OCI-M2 (cell line): ENCODE measurements at regions not wholly inside any gene's neighbourhood (a gene's known extent, or its start where the extent isn't known, plus 50 kb on each side); places are given as distances from the start of the nearest gene placed in this dataset.
"Not testable (repeated sequence)": the region's sequence is repeated elsewhere in the genome, so short reads cannot be mapped to it uniquely, and the experiment has no call there.

ENCODE experiments used
- DNase-seq: peaks from one replicate; lab custom pipeline; 2025; ENCODE audit not compliant: unreplicated experiment; lab: John Stamatoyannopoulos, UW

GRCh38 chr5:23103566-23103965, 250.4 kb upstream of the CDH12 start:
- DNase-seq: no peak

GRCh38 chr5:23095418-23095817, 242.3 kb upstream of the CDH12 start:
- not testable (repeated sequence) for DNase-seq

- DNase-seq: no peak
These were observed 236.1 kb upstream of the CDH12 start for GRCh38 chr5:23089286-23089685.

DNA sequence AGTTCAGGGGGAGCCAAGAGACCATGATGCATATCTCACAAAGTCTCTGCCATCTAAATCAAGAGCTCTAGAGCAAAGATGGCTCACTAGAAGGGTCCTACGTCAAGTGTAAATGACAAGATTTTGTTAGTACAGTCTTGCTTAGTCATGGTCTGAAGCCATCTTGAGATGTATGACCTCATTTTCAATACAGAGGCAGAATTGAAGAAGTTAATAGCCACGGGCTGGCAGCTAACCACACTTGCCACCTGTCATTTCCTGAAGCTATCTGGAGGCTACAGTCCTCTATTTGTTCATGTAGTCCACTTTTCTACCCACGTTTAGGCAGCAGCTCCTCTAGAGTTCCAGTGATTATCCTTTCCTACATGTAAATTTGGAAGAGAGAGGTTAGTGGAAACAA, 231.7 kb upstream of the CDH12 start:
- DNase-seq: no peak

- no peak for DNase-seq
These were observed 219.0 kb upstream of the CDH12 start for GRCh38 chr5:23072179-23072578.

DNA sequence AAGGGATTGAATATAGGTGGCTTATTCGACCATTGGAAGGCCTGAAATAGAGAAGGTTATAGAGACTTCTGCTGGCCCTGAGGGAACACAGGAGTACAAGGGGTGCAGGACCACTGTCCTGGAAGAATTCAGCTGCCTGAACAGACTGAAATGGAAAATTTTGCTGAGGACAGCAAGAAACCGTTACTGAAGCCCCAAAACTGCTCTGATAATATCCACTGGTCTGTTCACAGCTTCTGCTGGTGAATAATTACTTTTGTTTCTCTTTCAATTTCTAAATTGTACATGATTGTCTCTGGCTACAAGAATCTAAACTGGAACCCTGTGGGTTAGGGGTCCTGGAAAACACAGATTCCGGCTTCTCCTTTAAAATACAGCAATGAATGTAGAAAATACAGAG, 218.5 kb upstream of the CDH12 start:
- no peak for DNase-seq

DNA sequence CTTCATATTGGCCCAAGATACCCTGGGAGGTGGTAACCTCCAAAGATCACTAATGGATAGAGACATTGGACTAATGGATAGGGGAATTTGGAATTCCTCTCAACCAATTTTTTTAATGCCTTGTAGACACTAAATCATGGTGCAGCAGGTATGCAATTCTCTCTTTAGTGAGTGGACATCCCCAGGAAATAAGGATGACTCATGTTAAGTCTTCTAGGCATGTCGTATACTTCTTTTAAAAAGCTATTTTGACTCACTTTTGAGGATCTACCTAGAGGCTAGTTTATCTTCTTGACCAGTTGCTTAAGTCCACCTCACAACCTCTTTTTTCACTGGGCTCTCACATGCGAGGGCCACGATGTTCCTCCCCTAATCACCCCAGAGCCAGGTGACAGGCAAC, 211.6 kb upstream of the CDH12 start:
- no peak for DNase-seq

GRCh38 chr5:23053846-23054245, 200.7 kb upstream of the CDH12 start:
- DNase-seq: no peak

DNA sequence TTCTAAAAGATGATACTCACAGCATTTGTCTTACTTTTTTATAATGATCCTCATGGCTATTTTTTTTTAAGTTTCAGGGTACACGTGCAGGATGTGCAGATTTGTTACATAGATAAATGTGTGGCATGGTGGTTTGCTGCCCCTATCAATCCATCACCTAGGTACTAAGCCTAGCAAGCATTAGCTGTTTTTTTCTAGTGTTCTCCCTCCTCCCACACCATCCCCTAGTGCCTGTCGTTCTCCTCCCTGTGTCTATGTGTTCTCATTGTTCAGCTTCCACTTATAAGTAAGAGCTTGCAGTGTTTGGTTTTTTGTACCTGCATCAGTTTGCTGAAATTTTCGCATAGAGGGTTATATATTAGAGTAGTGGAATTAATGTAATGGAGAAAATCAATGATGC, 189.1 kb upstream of the CDH12 start:
- DNase-seq: no peak

DNA sequence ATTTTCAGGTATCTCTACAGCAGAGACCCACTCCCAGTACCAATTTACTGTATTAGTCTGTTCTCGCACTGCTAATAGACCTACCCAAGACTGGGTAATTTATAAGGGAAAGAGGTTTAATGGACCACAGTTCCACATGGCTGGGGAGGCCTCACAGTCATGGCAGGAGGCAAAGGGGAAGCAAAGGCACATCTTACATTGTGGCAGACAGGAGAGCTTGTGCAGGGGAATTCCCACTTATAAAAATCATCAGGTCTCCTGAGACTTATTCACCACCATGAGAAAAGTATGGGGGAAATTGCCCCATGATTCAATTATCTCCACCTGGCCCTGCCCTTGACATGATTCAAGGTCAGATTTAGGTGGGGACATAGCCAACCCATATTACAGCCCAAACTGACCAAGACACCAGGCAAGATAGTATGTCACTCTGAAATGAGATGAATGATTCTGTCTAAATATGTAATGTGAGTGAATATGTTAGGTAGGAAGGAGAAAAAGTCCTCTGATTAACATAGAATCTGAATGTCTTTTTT, 182.5 kb upstream of the CDH12 start:
- no peak for DNase-seq

GRCh38 chr5:23033864-23034263, 180.7 kb upstream of the CDH12 start:
- no peak for DNase-seq

- DNase-seq: no peak
These were observed 176.1 kb upstream of the CDH12 start for GRCh38 chr5:23029290-23029689.

- no peak for DNase-seq
These were observed 175.4 kb upstream of the CDH12 start for GRCh38 chr5:23028445-23029021.

DNA sequence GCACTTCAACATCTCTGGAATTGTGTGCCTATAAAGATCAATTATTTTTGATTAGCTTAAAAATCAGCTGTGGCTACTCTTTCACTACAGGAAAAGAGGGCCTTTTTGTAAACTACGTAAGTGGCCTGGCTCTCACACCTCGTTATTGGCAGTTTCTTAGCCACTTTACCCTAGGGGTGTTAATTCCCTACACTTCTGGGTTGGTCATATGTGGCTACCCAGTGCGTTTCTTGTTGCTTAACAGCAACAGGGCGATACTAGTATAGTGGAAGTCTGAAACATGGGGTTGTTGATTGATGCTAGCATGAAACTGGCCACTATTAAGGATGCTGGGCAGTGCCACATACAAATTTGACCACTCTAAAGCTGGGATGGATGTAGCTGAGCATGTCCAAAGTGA, 174.7 kb upstream of the CDH12 start:
- DNase-seq: no peak

DNA sequence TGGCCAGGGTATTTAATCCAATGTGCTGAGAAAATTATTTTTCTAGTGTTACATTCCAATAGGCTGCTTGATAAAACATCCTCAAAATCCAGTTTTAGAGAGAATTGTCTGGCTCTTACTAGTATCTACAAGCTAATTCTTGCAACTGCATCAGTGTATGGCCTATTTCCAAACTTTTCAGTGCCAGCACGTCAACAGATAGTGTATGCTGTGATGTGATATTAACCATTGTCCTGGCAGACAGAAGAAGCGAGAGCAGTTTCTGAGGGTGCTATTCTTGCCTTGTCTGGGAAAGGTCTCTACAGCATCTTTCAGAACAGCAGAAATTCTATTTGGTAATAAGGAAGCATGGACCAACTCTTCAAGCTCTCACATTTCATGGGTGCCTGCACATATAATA, 174.2 kb upstream of the CDH12 start:
- DNase-seq: no peak

- DNase-seq: no peak
These were observed 173.4 kb upstream of the CDH12 start for GRCh38 chr5:23026252-23027170.

DNA sequence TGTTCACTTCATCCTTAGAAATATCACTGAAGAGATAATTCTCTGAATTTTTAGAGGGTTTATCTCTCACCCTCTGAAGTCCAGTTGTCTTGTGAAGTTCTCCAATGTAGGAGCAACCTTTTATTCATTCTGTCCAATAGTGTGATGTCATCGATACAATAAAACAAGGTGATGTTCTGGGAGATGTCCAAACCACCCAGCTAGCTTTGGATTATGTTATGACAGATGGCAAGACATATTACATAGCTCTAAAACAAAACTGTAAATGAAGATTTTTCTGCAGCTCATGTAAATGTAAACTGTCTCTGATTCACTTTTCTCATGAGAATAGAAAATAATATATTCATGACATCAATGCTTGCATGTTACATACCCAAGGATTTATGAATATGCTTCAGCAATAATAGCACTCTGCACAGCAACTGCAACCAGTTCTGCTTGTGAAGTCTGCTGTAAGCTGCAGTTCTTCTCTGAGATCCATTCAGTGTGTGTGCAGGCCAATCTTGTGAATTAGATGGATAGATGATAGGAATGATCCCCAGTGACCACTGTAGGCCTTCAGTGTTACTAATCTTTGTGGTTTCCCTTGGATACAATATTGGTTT, 172.6 kb upstream of the CDH12 start:
- DNase-seq: no peak

- DNase-seq: no peak
These were observed 171.3 kb upstream of the CDH12 start for GRCh38 chr5:23024470-23024869.

DNA sequence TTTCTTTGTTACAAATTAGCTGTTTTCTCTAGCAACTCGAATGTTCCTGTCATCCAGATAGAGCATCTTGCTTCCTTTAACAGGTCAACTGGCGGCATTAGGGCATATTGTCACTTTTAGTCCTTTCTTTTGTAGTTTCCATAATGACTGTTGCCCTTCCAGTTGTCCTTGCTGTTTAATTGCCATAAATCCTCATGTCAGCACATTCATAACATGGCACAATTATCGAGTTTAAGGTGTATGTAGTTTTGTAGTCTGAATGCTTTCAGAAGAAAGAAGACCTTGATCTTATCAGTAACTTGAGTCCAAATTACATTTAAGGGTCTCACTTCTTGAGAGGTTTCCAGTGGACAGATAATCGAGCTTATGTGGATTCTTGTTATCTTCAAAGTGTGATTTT, 161.7 kb upstream of the CDH12 start:
- DNase-seq: no peak

DNA sequence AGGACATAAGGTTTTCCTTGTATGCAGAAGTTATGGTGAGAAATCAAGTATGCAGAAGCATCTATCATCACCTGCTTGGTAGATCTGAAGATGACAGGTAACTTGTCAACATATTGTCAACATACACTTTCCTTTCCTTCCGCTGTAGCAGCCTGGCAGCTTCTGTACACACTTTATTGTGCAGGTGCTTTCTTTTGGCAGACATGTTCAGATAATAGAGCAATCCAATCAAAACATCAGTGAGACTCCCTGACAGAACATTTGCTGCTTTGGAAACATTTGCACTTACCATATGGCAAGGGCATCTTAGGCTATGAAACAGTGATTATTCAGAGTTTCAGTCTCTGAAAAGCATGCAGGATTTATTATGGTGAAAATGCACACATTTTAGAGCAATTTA, 161.1 kb upstream of the CDH12 start:
- no peak for DNase-seq

GRCh38 chr5:23013395-23013998, 160.4 kb upstream of the CDH12 start:
- no peak for DNase-seq

DNA sequence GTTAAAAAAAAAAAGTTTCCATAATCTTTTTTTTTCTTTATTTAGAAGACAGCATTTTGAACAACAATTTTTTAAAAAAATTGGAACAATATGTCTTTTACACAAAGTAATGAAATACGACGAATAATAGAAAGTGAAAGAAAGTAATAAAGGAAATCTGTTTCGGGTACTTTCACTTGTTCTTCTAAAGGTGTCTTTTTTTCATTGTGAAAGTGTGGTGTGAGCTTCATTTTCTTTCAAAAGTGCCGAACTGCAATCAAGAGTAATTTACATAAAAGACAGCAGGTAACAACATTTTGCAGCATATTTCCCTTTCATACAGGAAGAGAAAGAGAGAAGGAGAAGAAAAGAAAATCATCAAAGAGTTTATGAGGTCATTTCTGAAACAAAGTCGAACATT, 159.7 kb upstream of the CDH12 start:
- DNase-seq: no peak
